Adrenal gland (tissue), 5 donors: ENCODE measurements at regions not wholly inside any gene's neighbourhood (a gene's known extent, or its start where the extent isn't known, plus 50 kb on each side); places are given as distances from the start of the nearest gene placed in this dataset.

Experiments used
- CTCF ChIP-seq, 6 experiments: fragments of 450-650 bp in 4 of 6; fragments of 200-600 bp in 2 of 6; sonication (generic) in 1 of 6; IDR thresholded peaks; 1 replicate in 5 of 6; 2 replicates in 1 of 6; pipeline versions ENCODE4 v1.5.1 to v1.8.0; 2016 to 2021; ENCODE audit warnings: antibody characterized with exemption in 6 of 6, mild to moderate bottlenecking in 2 of 6, moderate library complexity in 1 of 6
- POLR2A ChIP-seq, 2 donors: fragments of 450-650 bp; IDR thresholded peaks; one replicate each; pipeline ENCODE4 v1.6.1; 2017; ENCODE audit warnings: antibody characterized with exemption in 2 of 2, mild to moderate bottlenecking in 2 of 2, moderate library complexity in 1 of 2
- donor health status: DM: no; HTN: no; CAD: no.

GRCh38 chr12:20155374-20155773, 213.0 kb upstream of the PDE3A start:
- TF ChIP-seq CTCF (IDR thresholded peaks at IDR 0.05) (no peak), POLR2A (IDR thresholded peaks at IDR 0.05) (no peak)
